HEK293 (cell line): ENCODE measurements at regions not wholly inside any gene's neighbourhood (a gene's known extent, or its start where the extent isn't known, plus 50 kb on each side); places are given as distances from the start of the nearest gene placed in this dataset.
"Not testable (repeated sequence)": the region's sequence is repeated elsewhere in the genome, so short reads cannot be mapped to it uniquely, and the experiment has no call there.

Source experiments
- CTCF ChIA-PET: fragments of 350-600 bp; formaldehyde crosslinking; extraction: SDS; loops from one replicate; lab custom pipeline; 2021; ENCODE audit warnings: antibody characterized with exemption; lab: Yijun Ruan, JAX
- POLR2A ChIA-PET: fragments of 300-600 bp; formaldehyde crosslinking; extraction: SDS; loops from one replicate; lab custom pipeline; 2020; ENCODE audit warnings: antibody characterized with exemption, inconsistent platforms; lab: Yijun Ruan, JAX
- H3K27ac ChIP-seq: fragments of 200-500 bp; sonication (Bioruptor generic); 2 replicates; pipeline ENCODE4 v1.5.1; 2014; ENCODE audit warnings: low read depth, low read length, control low read depth, inconsistent platforms; ENCODE audit errors: extremely low read depth
- H3K36me3 ChIP-seq, 2 experiments: fragments of 200-500 bp in 1 of 2; sonication (Bioruptor generic) in 1 of 2; 1 replicate in 1 of 2; 2 replicates in 1 of 2; pipeline ENCODE4 v1.5.1; 2014 to 2017; ENCODE audit warnings: inconsistent platforms in 2 of 2, low read length in 2 of 2; ENCODE audit not compliant: control insufficient read depth in 2 of 2, insufficient read depth in 1 of 2
- H3K4me1 ChIP-seq: fragments of 200-500 bp; sonication (Bioruptor generic); 2 replicates; pipeline ENCODE4 v1.5.1; 2014; ENCODE audit warnings: mild to moderate bottlenecking, low read length, inconsistent platforms; ENCODE audit not compliant: control insufficient read depth, insufficient read depth
- H3K4me3 ChIP-seq: 2 replicates; pipeline ENCODE4 v1.5.1; 2011; ENCODE audit warnings: low read depth, mild to moderate bottlenecking, control low read depth, low read length, moderate library complexity
- H3K9me3 ChIP-seq: fragments of 200-500 bp; sonication (Bioruptor generic); 2 replicates; pipeline ENCODE4 v1.5.1; 2014; ENCODE audit warnings: low read depth, low read length, inconsistent platforms; ENCODE audit not compliant: control insufficient read depth, insufficient read depth
- HOXA7 ChIP-seq: sonication (generic); formaldehyde crosslinking; IDR thresholded peaks from 2 replicates; pipeline ENCODE4 v1.8.1; 2022; ENCODE audit warnings: missing genetic modification reagents, borderline replicate concordance
- HOXD13 ChIP-seq: sonication (generic); formaldehyde crosslinking; IDR thresholded peaks from 2 replicates; pipeline ENCODE4 v1.8.0; 2022; ENCODE audit warnings: missing genetic modification reagents, borderline replicate concordance
- SP7 ChIP-seq: fragments of 450-650 bp; formaldehyde crosslinking; IDR thresholded peaks from 2 replicates; pipeline ENCODE4 v1.5.1; 2016; ENCODE audit warnings: missing biosample characterization, missing genetic modification characterization
- ZBTB8A ChIP-seq: fragments of 450-650 bp; formaldehyde crosslinking; IDR thresholded peaks from 2 replicates; pipeline ENCODE4 v1.5.1; 2016; ENCODE audit warnings: missing biosample characterization, missing genetic modification characterization
- ZEB2 ChIP-seq: fragments of 450-650 bp; formaldehyde crosslinking; IDR thresholded peaks from 2 replicates; pipeline ENCODE4 v1.5.1; 2016; ENCODE audit warnings: missing biosample characterization, missing genetic modification characterization
- ZIC2 ChIP-seq: fragments of 450-650 bp; formaldehyde crosslinking; IDR thresholded peaks from 2 replicates; pipeline ENCODE4 v1.5.1; 2016; ENCODE audit warnings: missing biosample characterization, missing genetic modification characterization
- ZNF121 ChIP-seq: fragments of 450-650 bp; formaldehyde crosslinking; IDR thresholded peaks from 2 replicates; pipeline ENCODE4 v1.5.1; 2016; ENCODE audit warnings: missing biosample characterization, missing genetic modification characterization
- ZNF140 ChIP-seq: fragments of 450-650 bp; formaldehyde crosslinking; IDR thresholded peaks from 2 replicates; pipeline ENCODE4 v1.5.1; 2016; ENCODE audit warnings: missing biosample characterization, missing genetic modification characterization
- ZNF2 ChIP-seq: fragments of 450-650 bp; formaldehyde crosslinking; IDR thresholded peaks from 2 replicates; pipeline ENCODE4 v1.5.1; 2016; ENCODE audit warnings: missing biosample characterization, missing genetic modification characterization
- ZNF223 ChIP-seq: fragments of 450-650 bp; formaldehyde crosslinking; IDR thresholded peaks from 2 replicates; pipeline ENCODE4 v1.5.1; 2016; ENCODE audit warnings: missing biosample characterization, missing genetic modification characterization
- ZNF274 ChIP-seq, 2 experiments: fragments of 200-500 bp in 1 of 2; fragments of 450-650 bp in 1 of 2; sonication (Bioruptor generic) in 1 of 2; formaldehyde crosslinking in 1 of 2; IDR thresholded peaks; 2 replicates each; pipeline versions ENCODE4 v1.5.1 to v1.6.1; 2014 to 2016; ENCODE audit warnings: borderline replicate concordance in 1 of 2, inconsistent platforms in 1 of 2, low read length in 1 of 2, missing biosample characterization in 1 of 2, missing genetic modification characterization in 1 of 2
- ZNF324 ChIP-seq: fragments of 450-650 bp; formaldehyde crosslinking; IDR thresholded peaks from 2 replicates; pipeline ENCODE4 v1.5.1; 2016; ENCODE audit warnings: missing biosample characterization, missing genetic modification characterization
- ZNF335 ChIP-seq: fragments of 450-650 bp; formaldehyde crosslinking; conservative IDR thresholded peaks from 2 replicates; pipeline ENCODE4 v1.5.1; 2016; ENCODE audit warnings: missing biosample characterization, missing genetic modification characterization
- ZNF350 ChIP-seq: fragments of 450-650 bp; formaldehyde crosslinking; IDR thresholded peaks from 2 replicates; pipeline ENCODE4 v1.5.0; 2017; ENCODE audit warnings: missing biosample characterization, mild to moderate bottlenecking, missing genetic modification characterization
- ZNF426 ChIP-seq: fragments of 450-650 bp; formaldehyde crosslinking; IDR thresholded peaks from 2 replicates; pipeline ENCODE4 v1.5.1; 2017; ENCODE audit warnings: missing biosample characterization, missing genetic modification characterization, mild to moderate bottlenecking, inconsistent platforms, moderate library complexity
- ZNF518A ChIP-seq: fragments of 450-650 bp; formaldehyde crosslinking; conservative IDR thresholded peaks from 2 replicates; pipeline ENCODE4 v1.5.1; 2016; ENCODE audit warnings: low read depth, missing biosample characterization, missing genetic modification characterization
- ZNF529 ChIP-seq: fragments of 450-650 bp; formaldehyde crosslinking; IDR thresholded peaks from 2 replicates; pipeline ENCODE4 v1.5.1; 2017; ENCODE audit warnings: missing genetic modification characterization, missing biosample characterization; ENCODE audit not compliant: insufficient replicate concordance
- ZNF560 ChIP-seq: fragments of 450-650 bp; formaldehyde crosslinking; IDR thresholded peaks from 2 replicates; pipeline ENCODE4 v1.5.1; 2017; ENCODE audit warnings: missing biosample characterization, missing genetic modification characterization, borderline replicate concordance
- ZNF621 ChIP-seq: fragments of 450-650 bp; formaldehyde crosslinking; IDR thresholded peaks from 2 replicates; pipeline ENCODE4 v1.5.1; 2017; ENCODE audit warnings: missing biosample characterization, missing genetic modification characterization
- ZNF629 ChIP-seq: fragments of 450-650 bp; formaldehyde crosslinking; IDR thresholded peaks from 2 replicates; pipeline ENCODE4 v1.5.1; 2017; ENCODE audit warnings: missing biosample characterization, missing genetic modification characterization
- ZNF658 ChIP-seq: fragments of 450-650 bp; formaldehyde crosslinking; IDR thresholded peaks from 2 replicates; pipeline ENCODE4; 2016; ENCODE audit warnings: missing biosample characterization, missing genetic modification characterization
- ZNF707 ChIP-seq: fragments of 450-650 bp; formaldehyde crosslinking; IDR thresholded peaks from 2 replicates; pipeline ENCODE4 v1.5.1; 2016; ENCODE audit warnings: missing biosample characterization, missing genetic modification characterization
- ZNF747 ChIP-seq: fragments of 450-650 bp; formaldehyde crosslinking; IDR thresholded peaks from 2 replicates; pipeline ENCODE4 v1.5.1; 2016; ENCODE audit warnings: missing biosample characterization, missing genetic modification characterization
- ZNF792 ChIP-seq: fragments of 450-650 bp; formaldehyde crosslinking; IDR thresholded peaks from 2 replicates; pipeline ENCODE4 v1.5.1; 2016; ENCODE audit warnings: missing biosample characterization, missing genetic modification characterization
- ZSCAN30 ChIP-seq: fragments of 450-650 bp; IDR thresholded peaks from 2 replicates; pipeline ENCODE4 v1.5.1; 2018; ENCODE audit warnings: missing biosample characterization, mild to moderate bottlenecking, missing genetic modification characterization, moderate library complexity
- ZXDB ChIP-seq: fragments of 450-650 bp; formaldehyde crosslinking; IDR thresholded peaks from 2 replicates; pipeline ENCODE4 v1.5.1; 2016; ENCODE audit warnings: missing biosample characterization, missing genetic modification characterization
- TF ChIP-seq, protein P1 (sequence below): fragments of 450-650 bp; formaldehyde crosslinking; IDR thresholded peaks from 2 replicates; pipeline ENCODE4 v1.5.1; 2016; ENCODE audit warnings: missing biosample characterization, missing genetic modification characterization
- TF ChIP-seq, protein P2 (sequence below): fragments of 450-650 bp; formaldehyde crosslinking; conservative IDR thresholded peaks from 2 replicates; pipeline ENCODE4 v1.5.1; 2016; ENCODE audit warnings: low read depth, missing biosample characterization, missing genetic modification characterization

- H3K4me3 ChIP-seq = no peak overlapping the region
- no peak overlapping the region for H3K27ac ChIP-seq
- ChIA-PET CTCF (interaction anchor here (0.6 to 0.8 kb wide), 2 partner anchors 111 to 318 kb away, joined by 3 to 4 read pairs; no protein-coding TSS in a partner anchor), POLR2A (no interaction called here)
- H3K4me1 ChIP-seq = no peaks in the 10 kb centered on the region
- no peaks in the 10 kb centered on the region for H3K36me3 ChIP-seq
- TF ChIP-seq ZNF2 = no peak
- no peak for TF ChIP-seq ZNF707
- TF ChIP-seq ZNF529 (tag by site-specific recombination) = no peak
- TF ChIP-seq, protein P1, sequence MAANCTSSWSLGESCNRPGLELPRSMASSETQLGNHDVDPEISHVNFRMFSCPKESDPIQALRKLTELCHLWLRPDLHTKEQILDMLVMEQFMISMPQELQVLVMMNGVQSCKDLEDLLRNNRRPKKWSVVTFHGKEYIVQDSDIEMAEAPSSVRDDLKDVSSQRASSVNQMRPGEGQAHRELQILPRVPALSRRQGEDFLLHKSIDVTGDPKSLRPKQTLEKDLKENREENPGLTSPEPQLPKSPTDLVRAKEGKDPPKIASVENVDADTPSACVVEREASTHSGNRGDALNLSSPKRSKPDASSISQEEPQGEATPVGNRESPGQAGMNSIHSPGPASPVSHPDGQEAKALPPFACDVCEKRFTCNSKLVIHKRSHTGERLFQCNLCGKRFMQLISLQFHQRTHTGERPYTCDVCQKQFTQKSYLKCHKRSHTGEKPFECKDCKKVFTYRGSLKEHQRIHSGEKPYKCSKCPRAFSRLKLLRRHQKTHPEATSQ = no peak
- TF ChIP-seq ZNF747 (tag by site-specific recombination) = no peak
- no peak for TF ChIP-seq ZNF792
- TF ChIP-seq ZNF350 = no peak
- no peak for TF ChIP-seq ZNF324 (tag by site-specific recombination)
- no peak for TF ChIP-seq ZEB2 (tag by site-specific recombination)
- no peak for TF ChIP-seq ZNF426 (tag by site-specific recombination)
- TF ChIP-seq SP7 (tag by site-specific recombination) = no peak
- TF ChIP-seq ZNF658 (tag by site-specific recombination) = no peak
- TF ChIP-seq ZNF621 (tag by site-specific recombination) = no peak
- TF ChIP-seq HOXA7 (CRISPR knock-in tag) = no peak
- TF ChIP-seq ZSCAN30 (tag by site-specific recombination) = no peak
- no peak for TF ChIP-seq ZNF274 (IDR thresholded peaks at IDR 0.05; ENCODE audit: low read length)
- TF ChIP-seq ZNF274 (tag by site-specific recombination; IDR thresholded peaks at IDR 0.05; ENCODE audit: borderline replicate concordance) = no peak
- no peak for TF ChIP-seq ZNF335
- TF ChIP-seq ZNF121 (tag by site-specific recombination) = no peak
- TF ChIP-seq ZIC2 = no peak
- TF ChIP-seq HOXD13 (CRISPR knock-in tag) = no peak
- H3K9me3 ChIP-seq = no peaks in the 10 kb centered on the region
Observed at GRCh38 chr17:71593078-71593477, 527.7 kb upstream of the SOX9 start.

DNA sequence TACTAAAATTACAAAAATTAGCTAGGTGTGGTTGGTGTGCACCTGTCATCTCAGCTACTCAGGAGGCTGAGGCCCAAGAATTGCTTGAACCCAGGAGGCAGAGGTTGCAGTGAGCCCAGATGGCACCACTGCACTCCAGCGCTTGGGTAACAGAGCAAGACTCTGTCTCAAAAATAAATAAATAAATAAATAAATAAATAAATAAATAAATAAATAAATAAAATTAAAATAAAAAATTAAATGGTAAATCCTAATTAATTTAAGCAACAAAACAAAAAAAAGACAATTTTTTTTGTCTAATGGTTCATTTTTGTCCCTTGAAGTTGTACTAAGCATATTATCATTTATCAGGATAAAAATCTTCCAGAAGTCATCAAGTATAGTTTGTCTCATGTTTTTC, 521.2 kb upstream of the SOX9 start:
- H3K36me3 ChIP-seq, H3K4me1 ChIP-seq, H3K9me3 ChIP-seq, H3K4me3 ChIP-seq, POLR2A ChIA-PET, CTCF ChIA-PET, H3K27ac ChIP-seq: not testable (repeated sequence)
- TF ChIP-seq ZXDB (tag by site-specific recombination) (peak; percentile 53; the same call in 1 of the 2 replicates), ZNF560 (peak; percentile 44; the same call in 1 of the 2 replicates), ZNF426 (tag by site-specific recombination) (peak; percentile 83), ZBTB8A (tag by site-specific recombination) (peak; percentile 78), ZNF629 (tag by site-specific recombination) (peak; percentile 34; the same call in 1 of the 2 replicates), ZNF223 (0 out of 2 replicates have a peak, but pooled peaks have one; percentile 21), ZNF518A (tag by site-specific recombination) (peak; percentile 81), ZNF140 (tag by site-specific recombination) (peak; percentile 58; the same call in 1 of the 2 replicates)
- TF ChIP-seq, protein P2, sequence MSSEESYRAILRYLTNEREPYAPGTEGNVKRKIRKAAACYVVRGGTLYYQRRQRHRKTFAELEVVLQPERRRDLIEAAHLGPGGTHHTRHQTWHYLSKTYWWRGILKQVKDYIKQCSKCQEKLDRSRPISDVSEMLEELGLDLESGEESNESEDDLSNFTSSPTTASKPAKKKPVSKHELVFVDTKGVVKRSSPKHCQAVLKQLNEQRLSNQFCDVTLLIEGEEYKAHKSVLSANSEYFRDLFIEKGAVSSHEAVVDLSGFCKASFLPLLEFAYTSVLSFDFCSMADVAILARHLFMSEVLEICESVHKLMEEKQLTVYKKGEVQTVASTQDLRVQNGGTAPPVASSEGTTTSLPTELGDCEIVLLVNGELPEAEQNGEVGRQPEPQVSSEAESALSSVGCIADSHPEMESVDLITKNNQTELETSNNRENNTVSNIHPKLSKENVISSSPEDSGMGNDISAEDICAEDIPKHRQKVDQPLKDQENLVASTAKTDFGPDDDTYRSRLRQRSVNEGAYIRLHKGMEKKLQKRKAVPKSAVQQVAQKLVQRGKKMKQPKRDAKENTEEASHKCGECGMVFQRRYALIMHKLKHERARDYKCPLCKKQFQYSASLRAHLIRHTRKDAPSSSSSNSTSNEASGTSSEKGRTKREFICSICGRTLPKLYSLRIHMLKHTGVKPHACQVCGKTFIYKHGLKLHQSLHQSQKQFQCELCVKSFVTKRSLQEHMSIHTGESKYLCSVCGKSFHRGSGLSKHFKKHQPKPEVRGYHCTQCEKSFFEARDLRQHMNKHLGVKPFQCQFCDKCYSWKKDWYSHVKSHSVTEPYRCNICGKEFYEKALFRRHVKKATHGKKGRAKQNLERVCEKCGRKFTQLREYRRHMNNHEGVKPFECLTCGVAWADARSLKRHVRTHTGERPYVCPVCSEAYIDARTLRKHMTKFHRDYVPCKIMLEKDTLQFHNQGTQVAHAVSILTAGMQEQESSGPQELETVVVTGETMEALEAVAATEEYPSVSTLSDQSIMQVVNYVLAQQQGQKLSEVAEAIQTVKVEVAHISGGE (tag by site-specific recombination) = peak; percentile 82
